GM12873 (cell line): ENCODE measurements at regions not wholly inside any gene's neighbourhood (a gene's known extent, or its start where the extent isn't known, plus 50 kb on each side); places are given as distances from the start of the nearest gene placed in this dataset.

Experiments used
- TF ChIP-seq, protein P1 (sequence below): IDR thresholded peaks from 2 replicates; pipeline ENCODE4 v1.5.1; 2012; ENCODE audit warnings: low read depth, mild to moderate bottlenecking, moderate library complexity, low read length, control low read depth; ENCODE audit not compliant: insufficient read depth; ENCODE audit errors: missing control alignments

- TF ChIP-seq, protein P1, sequence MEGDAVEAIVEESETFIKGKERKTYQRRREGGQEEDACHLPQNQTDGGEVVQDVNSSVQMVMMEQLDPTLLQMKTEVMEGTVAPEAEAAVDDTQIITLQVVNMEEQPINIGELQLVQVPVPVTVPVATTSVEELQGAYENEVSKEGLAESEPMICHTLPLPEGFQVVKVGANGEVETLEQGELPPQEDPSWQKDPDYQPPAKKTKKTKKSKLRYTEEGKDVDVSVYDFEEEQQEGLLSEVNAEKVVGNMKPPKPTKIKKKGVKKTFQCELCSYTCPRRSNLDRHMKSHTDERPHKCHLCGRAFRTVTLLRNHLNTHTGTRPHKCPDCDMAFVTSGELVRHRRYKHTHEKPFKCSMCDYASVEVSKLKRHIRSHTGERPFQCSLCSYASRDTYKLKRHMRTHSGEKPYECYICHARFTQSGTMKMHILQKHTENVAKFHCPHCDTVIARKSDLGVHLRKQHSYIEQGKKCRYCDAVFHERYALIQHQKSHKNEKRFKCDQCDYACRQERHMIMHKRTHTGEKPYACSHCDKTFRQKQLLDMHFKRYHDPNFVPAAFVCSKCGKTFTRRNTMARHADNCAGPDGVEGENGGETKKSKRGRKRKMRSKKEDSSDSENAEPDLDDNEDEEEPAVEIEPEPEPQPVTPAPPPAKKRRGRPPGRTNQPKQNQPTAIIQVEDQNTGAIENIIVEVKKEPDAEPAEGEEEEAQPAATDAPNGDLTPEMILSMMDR = no peak
Observed at GRCh38 chr7:20035279-20035875, 181.8 kb downstream of the MACC1 start.

DNA sequence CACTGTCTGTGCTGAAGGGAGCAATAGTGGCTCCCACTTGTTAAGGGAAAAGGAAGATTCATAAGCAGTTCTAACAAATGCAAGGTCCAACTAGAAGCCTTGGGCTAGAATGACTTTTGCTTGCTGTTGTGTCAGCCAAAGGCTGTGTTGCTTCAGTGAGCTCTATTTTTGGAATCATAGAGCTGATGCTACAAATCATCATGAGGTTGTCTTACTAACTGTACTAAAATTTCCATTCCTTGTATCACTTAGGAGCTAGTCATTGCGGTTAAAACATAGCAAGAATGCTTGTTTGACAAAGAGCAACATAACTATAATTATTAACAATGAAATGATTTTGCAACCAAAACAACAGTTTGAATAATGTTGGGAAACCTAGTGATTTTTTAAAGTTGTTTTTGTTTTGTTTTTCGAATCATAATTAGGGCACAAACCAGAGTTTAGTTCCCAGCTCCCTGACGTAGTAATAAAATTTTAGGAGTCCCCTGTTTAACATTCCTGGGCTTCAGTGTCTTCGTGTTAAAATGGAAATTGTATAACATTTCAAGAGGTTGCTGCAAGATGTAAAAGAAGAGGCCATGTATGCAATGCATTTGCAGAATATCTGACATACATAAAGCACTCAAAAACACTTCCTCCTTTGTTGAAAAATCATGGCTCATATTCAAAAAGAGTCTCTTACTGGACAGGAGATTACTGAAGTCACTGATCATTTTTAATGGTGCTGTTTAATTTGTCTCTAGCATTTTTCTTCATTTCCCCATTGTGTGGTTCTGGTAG lies 183.4 kb downstream of the MACC1 start:
- TF ChIP-seq, protein P1 = no peak

DNA sequence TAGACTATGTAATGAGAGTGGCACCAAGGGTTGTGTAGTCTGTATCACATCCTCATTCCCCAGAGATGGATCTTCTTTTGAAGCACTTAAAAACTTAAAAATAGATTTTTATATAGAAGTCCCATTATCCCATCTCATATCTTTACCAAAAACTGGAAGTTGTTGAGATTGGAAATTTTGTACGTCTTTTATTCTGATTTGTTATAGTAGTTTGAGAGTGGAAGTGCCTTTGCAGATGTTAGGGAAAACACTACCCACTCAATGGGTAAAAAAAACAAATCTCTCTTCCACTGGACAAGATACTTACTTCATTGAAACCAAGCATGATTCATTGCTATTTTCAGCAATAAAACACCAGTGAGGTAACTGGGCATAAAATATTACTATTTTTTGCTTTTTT lies 184.4 kb downstream of the MACC1 start:
- TF ChIP-seq, protein P1 = no peak

DNA sequence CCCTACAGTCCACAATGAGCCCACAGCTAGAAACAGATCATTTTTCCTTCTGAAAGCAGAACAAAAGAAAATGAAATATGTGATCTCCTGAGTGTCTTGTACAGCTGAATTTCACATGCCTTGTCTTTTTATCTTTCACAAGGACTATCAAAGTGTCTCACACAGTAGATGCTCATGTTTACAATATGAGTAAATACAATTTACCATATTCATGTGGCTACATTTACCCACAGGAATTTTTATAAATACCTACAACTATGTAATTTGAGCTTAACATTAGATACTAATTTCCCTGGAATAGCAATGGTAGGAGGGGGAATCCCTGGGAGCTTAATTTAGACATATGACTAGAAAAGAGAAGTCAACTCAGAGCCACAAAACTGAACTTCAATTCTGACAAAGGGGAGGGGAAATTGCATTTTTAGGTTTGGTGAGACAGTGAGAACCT lies 186.2 kb downstream of the MACC1 start:
- TF ChIP-seq, protein P1 = no peak

DNA sequence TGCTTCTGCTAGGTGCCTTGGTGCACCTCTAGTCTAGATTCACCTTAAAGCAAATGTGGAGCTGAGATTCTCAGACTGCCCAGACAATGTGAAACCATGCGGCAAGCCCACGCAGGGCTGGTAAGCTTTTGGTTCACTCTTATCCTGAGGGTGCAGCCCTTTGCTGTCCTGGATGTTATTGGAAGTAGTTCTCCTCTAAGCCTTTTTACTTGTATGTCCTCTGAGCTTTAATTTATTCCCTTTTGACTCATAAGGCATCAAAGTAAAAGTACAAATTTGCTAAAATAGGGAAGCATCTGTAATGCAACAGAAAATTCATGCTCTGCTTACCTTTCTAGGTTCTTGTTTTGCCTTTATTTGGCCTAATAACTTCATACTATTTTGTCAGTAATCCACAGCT lies 186.8 kb downstream of the MACC1 start:
- TF ChIP-seq, protein P1 = no peak

- TF ChIP-seq, protein P1 = no peak
Observed at GRCh38 chr7:20026762-20027161, 190.4 kb downstream of the MACC1 start.

DNA sequence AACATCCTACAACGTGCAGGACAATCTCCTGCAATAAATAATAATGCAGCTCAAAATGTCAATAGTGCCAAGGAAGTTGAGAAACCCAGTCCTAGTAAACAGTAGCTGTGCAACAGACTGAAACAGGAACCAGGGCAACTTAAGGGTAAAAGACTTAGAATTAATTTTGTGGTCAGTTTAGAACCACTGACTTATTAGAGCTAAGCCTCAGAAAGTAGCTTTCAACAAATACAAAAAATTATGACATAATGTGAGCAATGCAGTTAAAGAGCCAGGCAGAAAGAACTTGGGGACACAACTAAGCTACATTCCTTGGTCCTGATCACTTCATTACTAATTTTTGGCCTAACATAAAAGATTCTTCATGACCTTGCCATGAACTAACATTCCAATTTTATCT lies 195.4 kb downstream of the MACC1 start:
- TF ChIP-seq, protein P1 = no peak
